Mammary epithelial cell (primary cell): ENCODE measurements at regions not wholly inside any gene's neighbourhood (a gene's known extent, or its start where the extent isn't known, plus 50 kb on each side); places are given as distances from the start of the nearest gene placed in this dataset.

Experiments
- EZH2 ChIP-seq: IDR thresholded peaks from 2 replicates; pipeline ENCODE4 v1.6.1; 2012; ENCODE audit warnings: low read length, inconsistent platforms, borderline replicate concordance
- TF ChIP-seq, protein P1 (sequence below), 2 donors: IDR thresholded peaks in 1 of 2; conservative IDR thresholded peaks in 1 of 2; 2 replicates each; pipeline ENCODE4 v1.5.1; 2011 to 2012; ENCODE audit warnings: inconsistent platforms in 2 of 2, low read length in 2 of 2, mild to moderate bottlenecking in 2 of 2, control low read depth in 1 of 2, low read depth in 1 of 2; ENCODE audit not compliant: insufficient read depth in 1 of 2; ENCODE audit errors: extremely low read depth in 1 of 2

DNA sequence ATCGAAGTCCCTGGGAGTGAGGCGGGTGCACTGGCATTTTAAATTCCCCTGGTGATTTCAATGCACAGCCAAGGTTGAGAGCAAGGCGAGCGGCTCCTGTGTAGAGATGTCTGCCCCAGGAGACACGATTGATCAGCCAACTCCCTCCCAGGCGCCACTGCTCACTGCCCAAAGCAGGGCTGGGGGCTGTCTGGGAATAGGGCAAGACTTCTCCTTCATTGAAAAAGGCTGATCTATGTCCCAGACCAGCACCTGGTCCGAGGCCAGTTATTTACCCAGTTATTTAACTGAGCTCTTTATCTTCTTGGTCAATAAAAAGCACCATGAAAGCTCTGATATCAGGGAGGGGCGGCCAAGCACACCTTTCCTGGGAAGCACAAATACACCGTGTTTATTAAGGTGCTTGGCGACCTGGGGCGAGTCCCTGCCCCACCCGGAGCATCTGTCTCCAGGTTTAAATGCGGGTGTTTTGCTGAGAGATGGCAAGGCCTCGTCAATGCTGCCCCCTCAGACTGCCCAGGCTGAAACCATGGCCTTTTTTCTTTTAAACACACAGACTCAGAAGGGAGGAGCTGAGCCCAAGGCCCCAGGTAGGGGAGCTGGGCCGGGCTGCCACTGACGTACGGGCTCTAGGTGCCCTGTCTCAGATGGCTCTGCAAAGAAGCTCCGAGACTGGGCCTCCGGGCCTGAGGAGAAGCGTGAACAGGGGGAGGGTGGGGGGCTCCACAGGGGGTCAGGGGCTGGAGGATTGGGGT lies 73.9 kb upstream of the HPCAL1 start:
- TF ChIP-seq, protein P1, sequence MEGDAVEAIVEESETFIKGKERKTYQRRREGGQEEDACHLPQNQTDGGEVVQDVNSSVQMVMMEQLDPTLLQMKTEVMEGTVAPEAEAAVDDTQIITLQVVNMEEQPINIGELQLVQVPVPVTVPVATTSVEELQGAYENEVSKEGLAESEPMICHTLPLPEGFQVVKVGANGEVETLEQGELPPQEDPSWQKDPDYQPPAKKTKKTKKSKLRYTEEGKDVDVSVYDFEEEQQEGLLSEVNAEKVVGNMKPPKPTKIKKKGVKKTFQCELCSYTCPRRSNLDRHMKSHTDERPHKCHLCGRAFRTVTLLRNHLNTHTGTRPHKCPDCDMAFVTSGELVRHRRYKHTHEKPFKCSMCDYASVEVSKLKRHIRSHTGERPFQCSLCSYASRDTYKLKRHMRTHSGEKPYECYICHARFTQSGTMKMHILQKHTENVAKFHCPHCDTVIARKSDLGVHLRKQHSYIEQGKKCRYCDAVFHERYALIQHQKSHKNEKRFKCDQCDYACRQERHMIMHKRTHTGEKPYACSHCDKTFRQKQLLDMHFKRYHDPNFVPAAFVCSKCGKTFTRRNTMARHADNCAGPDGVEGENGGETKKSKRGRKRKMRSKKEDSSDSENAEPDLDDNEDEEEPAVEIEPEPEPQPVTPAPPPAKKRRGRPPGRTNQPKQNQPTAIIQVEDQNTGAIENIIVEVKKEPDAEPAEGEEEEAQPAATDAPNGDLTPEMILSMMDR (conservative IDR thresholded peaks at IDR 0.05 in 1 of 2, IDR thresholded peaks at IDR 0.05 in 1 of 2; ENCODE audit: extremely low read depth in 1 of 2, insufficient read depth in 1 of 2, low read depth in 1 of 2, low read length in 2 of 2) = no peak
- no peak for TF ChIP-seq EZH2
